HG03196 (cell line): ENCODE measurements at regions not wholly inside any gene's neighbourhood (a gene's known extent, or its start where the extent isn't known, plus 50 kb on each side); places are given as distances from the start of the nearest gene placed in this dataset.

Experiments
- ATAC-seq: cut with Tn5 transposase; IDR thresholded peaks from one replicate; pipeline ENCODE4 v1.9.1; 2021; ENCODE audit not compliant: unreplicated experiment

DNA sequence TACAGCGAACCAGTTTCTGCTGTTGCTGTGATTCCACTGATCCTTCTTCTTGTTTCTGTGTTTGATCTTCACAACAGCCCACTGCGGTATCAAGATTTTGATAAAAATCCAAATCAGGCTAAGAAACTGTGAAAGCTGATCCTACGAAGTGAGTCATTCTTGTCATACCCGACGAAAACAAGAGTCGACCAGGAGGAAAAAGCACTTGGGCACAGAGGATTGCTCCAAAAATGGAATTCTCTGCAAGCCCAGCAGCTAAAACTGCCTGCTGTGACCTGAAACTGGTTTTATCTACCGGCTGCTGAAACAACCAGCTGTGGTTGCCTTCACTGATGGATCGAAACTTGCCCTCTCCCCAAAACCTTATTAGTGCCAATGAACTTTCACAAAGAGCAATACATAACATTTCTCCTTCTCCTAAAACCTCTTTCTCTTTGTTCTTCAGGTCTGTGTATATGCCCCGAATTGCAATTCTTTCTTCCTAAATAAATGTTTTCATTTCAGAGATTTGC, 607.0 kb upstream of the PRKX start:
- no peak for ATAC-seq

DNA sequence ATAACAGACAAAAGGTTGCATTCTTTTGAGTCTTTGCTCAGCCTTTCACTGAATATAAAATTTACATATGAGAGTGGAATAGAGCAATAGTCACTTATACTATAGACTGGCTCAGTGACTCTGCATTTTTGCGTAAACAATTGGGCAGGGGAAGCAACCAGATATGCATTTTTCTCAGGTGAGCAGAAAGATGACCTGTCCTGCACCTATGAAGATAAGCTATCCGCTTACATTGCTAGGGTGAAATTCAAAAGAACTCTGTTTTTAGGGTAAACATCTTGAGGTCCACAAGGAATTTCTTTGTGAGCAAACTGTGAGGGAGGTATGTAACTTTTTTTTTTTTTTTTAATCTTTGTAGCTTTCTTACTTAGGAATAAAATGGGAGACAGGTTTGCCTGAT, 602.4 kb upstream of the PRKX start:
- no peak for ATAC-seq

DNA sequence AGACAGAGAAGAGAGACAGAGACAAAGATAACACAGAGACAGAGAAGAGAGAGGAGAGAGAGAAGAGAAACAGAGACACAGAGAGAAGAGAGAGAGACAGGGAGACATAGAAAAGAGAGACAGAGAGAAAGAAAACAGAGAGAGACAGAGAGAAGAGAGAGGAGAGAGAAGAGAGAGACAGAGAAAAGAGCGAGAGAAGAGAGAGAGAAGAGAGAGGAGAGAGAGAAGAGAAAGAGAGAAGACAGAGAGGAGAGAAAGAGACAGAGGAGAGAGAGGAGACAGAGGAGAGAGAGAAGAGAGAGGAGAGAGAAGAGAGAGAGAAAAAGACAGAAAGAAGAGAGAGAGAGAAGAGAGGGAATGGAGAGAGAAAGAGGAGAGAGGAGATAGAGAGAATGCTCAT, 601.1 kb upstream of the PRKX start:
- no peak for ATAC-seq

DNA sequence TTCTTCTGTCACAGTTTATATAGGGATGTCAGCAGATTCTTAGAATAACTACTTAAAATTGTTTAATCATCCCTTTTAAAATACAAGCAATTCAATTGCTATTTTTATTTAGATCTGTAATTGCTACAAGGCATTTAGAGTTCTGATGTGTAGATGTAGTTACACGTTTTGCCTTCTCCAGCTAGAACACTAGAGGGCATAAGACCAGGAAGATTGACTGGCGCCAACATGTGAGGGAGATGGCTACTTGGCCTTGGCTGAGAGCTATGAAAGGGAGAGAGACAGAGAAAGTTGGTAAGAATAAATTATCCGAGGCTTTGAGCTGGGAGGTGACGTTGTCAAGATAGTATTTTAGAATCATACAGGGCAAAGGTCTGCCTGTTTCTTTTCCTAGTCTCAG, 563.7 kb upstream of the PRKX start:
- no peak for ATAC-seq

DNA sequence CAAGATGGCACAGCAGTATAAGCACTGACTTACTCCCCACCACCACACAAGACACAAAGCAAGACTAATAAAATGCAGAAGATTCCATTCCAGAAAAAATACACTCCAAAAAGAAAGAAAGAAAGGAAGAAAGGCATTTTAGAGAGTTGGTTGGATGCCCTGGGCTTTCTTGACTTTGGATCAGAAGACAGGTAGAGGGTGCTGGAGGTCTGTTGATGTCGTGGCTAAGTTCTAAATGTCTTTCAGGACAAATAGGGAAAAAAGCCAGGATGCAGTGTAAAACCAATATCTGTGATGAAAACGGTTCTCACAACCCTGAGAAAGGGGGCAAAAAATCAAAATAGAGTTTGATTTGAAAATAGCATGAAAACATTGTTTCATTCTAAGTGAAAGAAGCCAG, 555.2 kb upstream of the PRKX start:
- ATAC-seq: no peak

DNA sequence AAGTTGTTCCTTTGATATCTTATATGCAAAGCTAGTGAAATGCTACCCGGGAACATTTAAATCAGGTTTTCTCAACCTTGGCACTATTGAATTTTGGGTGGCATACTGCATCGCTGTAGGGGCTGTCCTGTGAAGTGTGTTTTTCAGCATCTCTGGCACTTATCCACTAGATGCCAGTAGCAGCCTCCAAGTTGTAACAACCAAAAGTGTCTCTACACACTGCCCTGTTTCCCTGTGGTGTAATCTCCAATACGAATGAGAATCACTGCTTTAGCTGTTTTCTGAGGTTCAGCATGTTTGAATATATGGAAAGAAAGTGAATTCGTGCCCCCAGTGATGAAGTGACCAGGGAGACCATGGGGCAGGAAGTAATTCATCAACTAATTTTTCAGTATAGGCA, 551.6 kb upstream of the PRKX start:
- ATAC-seq: no peak

DNA sequence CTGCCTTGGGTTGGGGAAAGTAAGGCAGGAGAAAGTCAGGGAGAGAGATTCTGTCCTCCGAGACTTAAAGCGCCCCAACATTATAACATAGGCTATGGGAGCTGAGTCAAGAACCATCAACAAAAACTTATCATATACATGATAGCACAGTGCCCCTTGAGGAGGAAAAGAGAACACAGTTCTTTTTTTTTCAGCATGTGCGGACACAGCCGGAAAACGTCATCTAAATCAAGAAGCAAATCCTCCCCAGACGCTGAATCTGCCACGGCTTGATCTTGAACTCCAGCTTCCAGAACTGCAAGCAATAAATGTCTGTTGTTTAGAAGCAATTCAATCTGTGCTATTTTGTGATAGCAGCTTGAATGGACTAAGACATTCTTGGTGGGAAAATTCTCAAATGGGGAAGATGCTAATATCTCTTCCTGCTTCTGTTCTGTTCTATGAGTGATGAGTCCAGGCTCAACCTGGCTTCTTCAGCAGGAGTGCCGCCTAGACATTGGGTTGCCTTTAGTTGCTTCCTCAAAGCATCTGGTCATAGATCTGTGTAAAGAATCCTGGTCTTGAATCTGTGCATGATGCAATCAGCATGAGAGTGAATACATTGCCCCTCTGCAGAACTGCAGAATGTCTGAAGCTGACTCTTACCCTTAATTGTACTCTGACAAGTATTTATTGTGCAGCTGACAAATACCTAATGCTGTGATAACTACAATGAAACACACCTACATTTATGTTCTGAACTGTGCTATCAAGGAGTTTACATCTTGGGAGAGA, 549.8 kb upstream of the PRKX start:
- ATAC-seq: no peak

DNA sequence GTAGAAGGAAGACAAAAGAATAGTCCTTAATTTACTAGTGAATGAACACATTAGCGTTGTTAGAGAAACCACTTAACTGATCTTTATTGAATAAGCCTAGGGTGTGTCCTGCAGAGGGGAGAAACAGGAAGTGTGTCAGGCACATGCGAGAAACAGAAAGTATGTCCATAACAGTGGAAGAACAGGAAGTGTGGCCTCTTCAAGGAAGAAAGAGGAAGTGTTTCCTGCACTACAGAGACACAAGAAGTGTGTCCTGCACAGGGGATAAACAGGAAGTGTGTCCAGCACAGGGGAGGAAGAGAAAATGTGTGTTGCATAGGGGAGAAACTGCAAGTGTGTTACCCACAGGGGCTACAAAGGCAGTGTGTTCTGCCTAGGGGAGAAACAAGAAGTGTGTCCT, 539.6 kb upstream of the PRKX start:
- ATAC-seq: no peak

DNA sequence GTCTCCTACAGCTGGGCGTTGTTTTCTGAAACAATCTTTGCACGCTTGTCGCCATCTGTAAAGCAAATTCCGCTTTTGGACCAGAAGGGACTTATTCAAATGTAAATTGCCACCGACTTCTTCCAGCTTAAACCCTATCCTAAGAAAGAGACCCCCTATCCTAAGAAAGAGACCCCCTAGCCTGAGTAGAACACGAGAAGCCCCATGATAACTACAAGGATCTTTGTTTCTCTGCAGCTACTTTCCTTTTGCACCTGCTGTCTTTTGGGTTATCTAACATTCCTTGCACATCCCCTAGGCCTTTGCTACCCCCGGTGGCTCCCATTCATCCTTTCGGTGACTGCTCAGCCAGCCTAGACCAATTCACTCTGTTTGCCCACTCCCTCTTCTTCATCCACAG, 536.0 kb upstream of the PRKX start:
- ATAC-seq: no peak

DNA sequence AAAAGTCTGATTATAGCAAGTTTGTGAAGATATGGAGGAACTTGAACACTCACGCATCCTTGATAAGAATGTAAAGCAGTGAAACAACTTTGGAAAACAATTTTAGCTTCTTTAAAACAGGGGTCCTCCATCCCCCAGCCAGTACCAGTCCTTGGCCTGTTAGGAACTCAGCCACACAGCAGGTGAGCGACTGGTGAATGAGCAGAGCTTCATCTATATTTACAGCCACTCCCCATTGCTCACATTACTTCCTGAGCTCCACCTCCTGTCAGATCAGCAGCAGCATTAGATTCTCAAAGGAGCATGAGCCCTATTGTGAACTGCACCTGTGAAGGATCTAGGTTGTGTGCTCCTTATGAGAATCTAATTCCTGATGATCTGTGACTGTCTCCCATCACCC, 530.3 kb upstream of the PRKX start:
- ATAC-seq: no peak

DNA sequence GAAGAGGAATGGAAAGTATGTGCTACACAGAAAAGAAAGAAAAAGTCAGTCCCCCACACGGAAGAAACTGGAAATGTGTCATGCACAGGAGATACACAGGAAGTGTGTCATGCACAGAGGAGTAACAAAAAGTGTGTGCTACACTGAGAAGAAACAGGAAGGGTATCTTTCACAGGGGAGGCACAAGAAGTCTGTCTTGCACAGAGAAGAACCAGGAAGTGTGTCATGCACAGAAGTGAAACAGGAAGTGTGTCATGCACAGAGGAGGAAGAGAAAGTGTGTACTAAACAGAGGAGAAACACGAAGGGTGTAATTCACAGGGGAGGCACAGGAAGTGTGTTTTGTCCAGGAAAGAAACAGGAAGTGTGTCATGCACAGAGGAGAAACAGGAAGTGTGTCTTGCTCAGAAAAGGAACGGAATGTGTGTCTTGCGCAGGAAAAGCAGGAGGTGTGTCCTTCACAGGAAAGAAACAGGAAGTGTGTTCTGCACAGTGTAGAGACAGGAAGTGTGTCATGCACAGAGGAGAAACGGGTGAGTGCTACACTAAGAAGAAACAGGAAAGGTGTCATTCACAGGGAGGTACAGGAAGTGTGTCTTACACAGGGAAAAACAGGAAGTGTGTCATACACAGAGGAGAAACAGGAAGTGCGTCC, 527.2 kb upstream of the PRKX start:
- no peak for ATAC-seq

DNA sequence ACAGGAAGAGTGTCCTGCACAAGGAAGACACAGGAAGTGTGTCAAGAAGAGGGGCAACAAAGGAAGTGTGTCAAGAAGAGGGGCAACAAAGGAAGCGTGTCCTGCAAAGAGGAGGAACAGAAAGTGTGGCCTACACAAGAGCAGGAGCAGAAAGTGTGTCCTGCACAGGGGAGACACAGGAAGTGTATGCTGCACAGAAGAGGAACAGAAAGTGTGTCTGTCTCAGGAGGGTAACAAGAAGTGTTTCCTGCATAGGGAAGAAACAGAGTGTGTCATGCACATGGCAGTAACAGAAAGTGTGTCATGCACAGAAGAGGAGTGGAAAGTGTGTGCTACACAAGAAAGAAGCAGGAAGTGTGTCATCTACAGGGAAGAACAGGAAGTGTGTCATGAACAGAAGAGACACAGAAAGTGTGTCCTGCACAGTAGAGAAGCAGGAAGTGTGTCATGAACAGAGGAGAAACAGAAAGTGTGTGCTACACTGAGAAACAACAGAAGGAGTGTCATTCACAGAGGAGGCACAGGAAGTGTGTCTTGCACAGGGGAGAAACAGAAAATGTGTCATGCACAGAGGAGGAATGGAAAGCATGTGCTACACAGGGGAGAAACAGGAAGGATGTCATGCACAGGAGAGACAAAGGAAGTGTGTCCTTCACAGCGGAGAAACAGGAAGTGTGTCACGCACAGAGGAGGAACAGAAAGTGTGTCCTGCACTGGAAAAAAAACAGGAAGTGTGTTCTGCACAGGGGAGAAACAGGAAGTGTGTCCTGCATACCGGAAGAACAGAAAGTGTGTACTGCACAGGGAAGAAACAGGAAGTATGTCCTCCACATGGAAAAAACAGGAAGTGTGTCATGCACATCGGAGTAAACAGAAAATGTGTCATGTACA, 526.4 kb upstream of the PRKX start:
- no peak for ATAC-seq

DNA sequence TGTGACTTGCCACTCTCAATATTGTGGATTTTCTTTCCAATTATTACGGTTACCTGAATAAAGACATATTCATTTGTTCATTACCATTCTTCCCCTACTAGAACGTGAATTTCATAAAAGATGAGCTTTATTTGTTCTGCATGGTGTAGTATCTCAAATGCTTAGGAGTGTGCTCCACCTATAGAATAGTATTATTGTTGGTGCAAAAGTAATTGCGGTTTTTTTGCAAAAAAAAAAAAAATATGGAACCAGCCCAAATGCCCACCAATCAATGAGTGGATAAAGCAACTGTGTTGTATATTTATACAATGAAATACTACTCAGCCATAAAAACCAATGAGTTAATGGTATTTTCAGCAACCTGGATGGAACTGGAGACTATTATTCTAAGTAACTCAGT, 525.5 kb upstream of the PRKX start:
- no peak for ATAC-seq

DNA sequence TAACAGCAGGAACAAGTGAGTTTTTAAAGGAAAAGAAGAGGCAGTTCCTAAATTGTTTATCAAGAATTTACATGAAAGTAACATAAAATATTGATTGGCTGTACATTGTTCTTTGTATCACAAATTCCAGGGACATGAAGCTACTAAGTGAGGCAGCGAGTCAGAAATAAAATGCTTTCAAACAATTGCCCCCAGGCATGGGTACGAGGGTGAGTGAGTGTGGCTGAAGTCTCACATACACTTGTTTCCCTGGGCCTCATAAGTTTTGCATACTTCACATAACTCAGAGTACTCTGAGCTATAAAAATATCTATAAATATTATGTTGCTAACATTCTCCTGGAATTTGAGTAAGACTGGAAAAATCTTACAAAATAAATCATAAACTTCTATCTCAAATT, 511.6 kb upstream of the PRKX start:
- ATAC-seq: no peak

DNA sequence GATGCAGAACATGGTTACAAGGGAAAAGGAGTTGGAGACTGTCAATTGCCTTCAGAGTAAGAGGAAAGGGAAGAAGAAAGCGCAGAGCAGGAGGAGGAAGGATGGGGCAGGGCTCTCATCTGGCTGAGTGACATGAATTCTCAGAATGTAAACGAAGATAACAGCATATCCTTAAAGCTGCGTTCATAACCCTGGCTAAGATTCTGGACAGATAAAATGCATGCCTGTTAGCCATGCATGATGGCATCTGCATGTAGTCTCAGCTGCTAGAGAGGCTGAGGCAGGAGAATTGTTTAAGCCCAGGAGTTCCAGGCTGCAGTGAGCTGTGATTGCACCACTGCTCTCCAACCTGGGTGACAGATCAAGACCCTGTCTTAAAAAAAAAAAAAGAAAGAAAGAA, 493.5 kb upstream of the PRKX start:
- ATAC-seq: no peak

DNA sequence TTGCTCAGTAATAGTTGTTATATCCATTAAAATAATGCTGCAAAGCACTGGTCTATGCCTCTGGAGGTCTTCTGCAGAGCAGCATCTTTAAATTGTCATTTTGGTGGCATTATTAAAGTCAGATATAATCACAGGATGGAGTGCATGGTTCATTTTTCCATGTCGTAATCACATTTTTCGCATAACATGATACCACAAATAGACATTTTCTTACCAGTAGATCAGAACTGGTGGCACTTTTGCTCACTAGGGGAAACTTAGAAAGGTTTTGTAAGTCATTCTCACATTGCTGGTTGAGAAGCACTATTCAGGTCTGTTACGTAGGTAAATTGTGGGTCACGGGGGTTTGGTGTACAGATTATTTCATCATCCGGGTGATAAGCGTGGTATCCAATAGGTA, 484.5 kb upstream of the PRKX start:
- no peak for ATAC-seq

DNA sequence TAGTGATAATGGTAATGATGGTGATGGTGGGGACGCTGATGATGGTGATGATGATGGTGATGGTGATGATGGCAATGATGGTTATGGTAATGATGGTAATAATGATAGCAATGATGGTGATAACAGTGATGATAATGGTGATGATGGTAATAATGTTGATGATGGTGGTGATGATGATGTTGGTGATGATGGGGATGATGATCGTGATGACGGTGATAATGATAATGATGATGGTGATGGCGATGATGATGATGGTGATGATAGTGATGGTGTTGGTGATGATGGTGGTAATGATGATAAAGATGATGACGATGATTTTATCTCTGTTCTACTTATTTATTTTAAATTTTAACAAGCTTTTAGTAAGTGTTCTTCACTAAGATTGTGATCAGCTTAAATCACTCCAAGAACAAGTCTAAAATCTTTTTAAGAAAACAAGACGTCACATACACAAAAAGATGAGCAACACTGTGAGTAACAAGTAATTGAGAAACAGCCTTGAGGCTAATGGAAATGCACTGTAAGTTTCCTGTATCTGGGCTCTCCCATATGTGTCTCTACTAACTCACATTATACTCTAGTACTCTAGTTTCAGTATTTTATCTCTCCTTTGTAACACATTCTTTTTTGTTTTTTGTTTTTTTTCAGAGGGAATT, 480.2 kb upstream of the PRKX start:
- ATAC-seq: no peak

DNA sequence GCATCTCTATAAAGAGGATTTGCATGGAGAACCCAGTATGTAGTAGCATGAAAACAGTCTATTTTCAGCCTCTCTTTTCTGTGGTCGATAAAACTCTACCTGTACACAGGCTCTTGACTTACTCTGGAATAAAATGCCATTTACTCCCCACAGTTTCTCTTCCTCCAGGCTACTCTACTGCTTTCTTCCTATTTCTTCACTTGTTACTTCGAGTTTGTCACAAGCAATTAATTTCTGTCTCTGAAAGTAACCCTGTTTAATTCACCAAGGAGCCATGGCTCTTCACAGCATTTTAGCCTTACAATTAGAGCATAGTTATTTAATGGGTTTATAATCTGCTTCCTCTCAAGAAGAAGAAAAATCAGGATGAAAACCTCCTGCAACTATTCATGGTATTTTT, 472.9 kb upstream of the PRKX start:
- no peak for ATAC-seq

DNA sequence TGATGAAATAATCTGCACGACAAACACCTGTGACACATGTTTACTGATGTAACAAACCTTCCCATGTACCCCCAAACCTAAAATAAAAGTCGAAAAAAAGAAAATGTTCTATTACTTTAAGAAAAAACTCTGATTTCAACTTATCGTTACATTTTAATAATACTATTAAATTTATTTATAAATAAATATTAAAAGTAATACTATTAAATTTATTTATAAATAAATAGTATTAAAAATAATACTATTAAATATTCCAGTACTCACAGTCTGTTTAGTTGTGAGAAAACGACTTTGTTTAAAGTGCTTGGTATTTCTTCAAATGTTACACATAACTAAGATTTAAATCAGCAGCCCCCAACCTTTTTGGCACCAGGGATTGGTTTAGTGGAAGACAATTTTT, 471.6 kb upstream of the PRKX start:
- no peak for ATAC-seq

DNA sequence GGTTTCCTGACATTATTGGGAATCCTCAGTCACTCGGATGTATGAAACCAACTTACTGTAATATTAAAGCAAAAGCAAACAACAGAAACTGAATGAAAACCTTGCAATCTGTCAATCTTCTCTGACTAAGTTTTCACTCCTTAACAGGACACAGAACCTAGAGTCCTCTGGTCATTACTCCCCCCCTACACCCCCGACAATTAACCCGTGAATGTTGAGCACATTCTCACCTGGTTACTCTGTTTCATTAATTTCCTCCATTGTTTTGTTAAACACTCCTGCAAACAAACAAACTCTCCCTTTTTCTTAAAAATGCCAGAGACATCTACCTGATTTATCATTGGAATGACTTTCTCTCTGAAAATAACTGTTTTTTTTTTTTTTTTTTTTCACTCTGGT, 469.0 kb upstream of the PRKX start:
- ATAC-seq: no peak

DNA sequence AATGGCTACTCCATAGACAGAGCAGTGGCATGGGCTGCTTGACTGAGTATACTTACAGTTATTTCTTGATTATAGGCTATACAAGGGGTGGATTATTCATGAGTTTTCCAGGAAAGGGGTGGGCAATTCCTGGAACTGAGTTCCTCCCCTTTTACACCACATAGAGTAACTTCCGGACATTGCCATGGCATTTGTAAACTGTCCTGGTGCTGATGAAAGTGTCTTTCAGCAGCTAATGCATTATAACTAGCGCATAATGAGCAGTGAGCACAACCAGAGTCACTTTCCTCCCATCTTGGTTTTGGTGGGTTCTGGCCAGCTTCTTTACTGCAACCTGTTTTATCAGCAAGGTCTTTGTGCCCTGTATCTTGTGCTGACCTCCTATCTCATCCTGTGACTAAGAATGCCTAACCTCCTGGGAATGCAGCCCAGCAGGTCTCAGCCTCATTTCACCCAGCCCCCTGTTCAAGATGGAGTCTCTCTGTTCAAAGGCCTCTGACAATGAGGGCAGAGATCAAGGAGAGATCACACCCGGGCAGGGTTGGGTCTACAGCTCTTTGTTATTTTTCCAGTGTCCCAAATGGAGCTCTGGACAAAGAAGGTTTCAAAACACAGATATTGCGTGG, 468.4 kb upstream of the PRKX start:
- ATAC-seq: no peak
